ENCODE measurements at regions not wholly inside any gene's neighbourhood (a gene's known extent, or its start where the extent isn't known, plus 50 kb on each side); places are given as distances from the start of the nearest gene placed in this dataset.

GRCh38 chr12:93967454-93967853, 180.9 kb upstream of the PLXNC1 start:
- Mint-ChIP-seq H3K27me3 (peaks cover 18% of the 10 kb centered on the region), H3K36me3 (ENCODE audit: low read depth) (peaks cover 3% of the 10 kb centered on the region), H3K4me1 (peaks cover 9% of the 10 kb centered on the region), H3K4me3 (no peak overlapping the region), H3K27ac (no peak overlapping the region)
- DNase-seq (no peak), ATAC-seq (no peak)
- no peaks in the 10 kb centered on the region for H3K9me3 ChIP-seq (ENCODE audit: control insufficient read depth, low read length, poor library complexity, severe bottlenecking)

GRCh38 chr12:93968536-93969285, 179.7 kb upstream of the PLXNC1 start:
- no peak for ATAC-seq
- H3K9me3 ChIP-seq (ENCODE audit: control insufficient read depth, low read length, poor library complexity, severe bottlenecking) = no peaks in the 10 kb centered on the region
- peaks cover 3% of the 10 kb centered on the region for H3K36me3 Mint-ChIP-seq (ENCODE audit: low read depth)
- peaks cover 18% of the 10 kb centered on the region for H3K27me3 Mint-ChIP-seq
- H3K27ac Mint-ChIP-seq = no peak overlapping the region
- no peak overlapping the region for H3K4me3 Mint-ChIP-seq
- DNase-seq = no peak
- H3K4me1 Mint-ChIP-seq = peaks cover 9% of the 10 kb centered on the region

- no peaks in the 10 kb centered on the region for H3K9me3 ChIP-seq (ENCODE audit: control insufficient read depth, low read length, poor library complexity, severe bottlenecking)
- ATAC-seq (no peak), DNase-seq (no peak)
- H3K4me3 Mint-ChIP-seq = no peak overlapping the region
- peaks cover 3% of the 10 kb centered on the region for H3K36me3 Mint-ChIP-seq (ENCODE audit: low read depth)
- H3K4me1 Mint-ChIP-seq = peaks cover 9% of the 10 kb centered on the region
- peaks cover 18% of the 10 kb centered on the region for H3K27me3 Mint-ChIP-seq
- H3K27ac Mint-ChIP-seq = no peak overlapping the region
These were observed 177.3 kb upstream of the PLXNC1 start for GRCh38 chr12:93970900-93971688.

GRCh38 chr12:93972411-93973208, 175.8 kb upstream of the PLXNC1 start:
- Mint-ChIP-seq H3K27ac (no peak overlapping the region), H3K4me3 (no peak overlapping the region)

GRCh38 chr12:93974252-93974651, 174.1 kb upstream of the PLXNC1 start:
- H3K4me1 Mint-ChIP-seq = peaks cover 10% of the 10 kb centered on the region
- ATAC-seq (no peak), DNase-seq (no peak)
- no peaks in the 10 kb centered on the region for H3K9me3 ChIP-seq (ENCODE audit: control insufficient read depth, low read length, poor library complexity, severe bottlenecking)
- no peaks in the 10 kb centered on the region for H3K36me3 Mint-ChIP-seq (ENCODE audit: low read depth)
- H3K27ac Mint-ChIP-seq = no peak overlapping the region
- no peaks in the 10 kb centered on the region for H3K27me3 Mint-ChIP-seq
- no peak overlapping the region for H3K4me3 Mint-ChIP-seq

More at GRCh38 chr12:93972411-93973208, 175.8 kb upstream of the PLXNC1 start:
- no peak for ATAC-seq
- Mint-ChIP-seq H3K27me3 (peaks cover 11% of the 10 kb centered on the region), H3K4me1 (peaks cover 6% of the 10 kb centered on the region), H3K36me3 (ENCODE audit: low read depth) (peaks cover 3% of the 10 kb centered on the region)
- no peaks in the 10 kb centered on the region for H3K9me3 ChIP-seq (ENCODE audit: control insufficient read depth, low read length, poor library complexity, severe bottlenecking)
- no peak for DNase-seq

GRCh38 chr12:93976024-93976423, 172.4 kb upstream of the PLXNC1 start:
- DNase-seq (no peak), ATAC-seq (no peak)
- Mint-ChIP-seq H3K27ac (peak overlapping the region; percentile 5), H3K27me3 (no peaks in the 10 kb centered on the region), H3K4me1 (peaks cover 12% of the 10 kb centered on the region), H3K36me3 (ENCODE audit: low read depth) (no peaks in the 10 kb centered on the region), H3K4me3 (no peak overlapping the region)
- no peaks in the 10 kb centered on the region for H3K9me3 ChIP-seq (ENCODE audit: control insufficient read depth, low read length, poor library complexity, severe bottlenecking)

- H3K36me3 Mint-ChIP-seq (ENCODE audit: low read depth) = no peaks in the 10 kb centered on the region
- H3K9me3 ChIP-seq (ENCODE audit: control insufficient read depth, low read length, poor library complexity, severe bottlenecking) = no peaks in the 10 kb centered on the region
- peak overlapping the region; percentile 0 for H3K27ac Mint-ChIP-seq
- H3K4me3 Mint-ChIP-seq = no peak overlapping the region
- DNase-seq (no peak), ATAC-seq (no peak)
- peaks cover 10% of the 10 kb centered on the region for H3K27me3 Mint-ChIP-seq
- peaks cover 13% of the 10 kb centered on the region for H3K4me1 Mint-ChIP-seq
These were observed 171.3 kb upstream of the PLXNC1 start for GRCh38 chr12:93977081-93977480.

GRCh38 chr12:93978553-93978952, 169.8 kb upstream of the PLXNC1 start:
- Mint-ChIP-seq H3K27me3 (peaks cover 12% of the 10 kb centered on the region), H3K36me3 (ENCODE audit: low read depth) (no peaks in the 10 kb centered on the region), H3K4me1 (peaks cover 24% of the 10 kb centered on the region), H3K27ac (no peak overlapping the region), H3K4me3 (no peak overlapping the region)
- no peak for ATAC-seq
- no peaks in the 10 kb centered on the region for H3K9me3 ChIP-seq (ENCODE audit: control insufficient read depth, low read length, poor library complexity, severe bottlenecking)
- no peak for DNase-seq

GRCh38 chr12:93979189-93979588, 169.2 kb upstream of the PLXNC1 start:
- Mint-ChIP-seq H3K4me3 (no peak overlapping the region), H3K27ac (peak overlapping the region; percentile 41), H3K27me3 (peaks cover 12% of the 10 kb centered on the region), H3K36me3 (ENCODE audit: low read depth) (no peaks in the 10 kb centered on the region), H3K4me1 (peaks cover 24% of the 10 kb centered on the region)
- DNase-seq (no peak), ATAC-seq (no peak)
- H3K9me3 ChIP-seq (ENCODE audit: control insufficient read depth, low read length, poor library complexity, severe bottlenecking) = no peaks in the 10 kb centered on the region

- no peaks in the 10 kb centered on the region for H3K36me3 Mint-ChIP-seq (ENCODE audit: low read depth)
- no peak overlapping the region for H3K4me3 Mint-ChIP-seq
These were observed 167.7 kb upstream of the PLXNC1 start for GRCh38 chr12:93980711-93981110.

GRCh38 chr12:93981411-93981810, 167.0 kb upstream of the PLXNC1 start:
- DNase-seq (no peak), ATAC-seq (no peak)
- peaks cover 12% of the 10 kb centered on the region for H3K27me3 Mint-ChIP-seq
- peaks cover 24% of the 10 kb centered on the region for H3K4me1 Mint-ChIP-seq
- H3K36me3 Mint-ChIP-seq (ENCODE audit: low read depth) = peaks cover 3% of the 10 kb centered on the region
- H3K9me3 ChIP-seq (ENCODE audit: control insufficient read depth, low read length, poor library complexity, severe bottlenecking) = no peaks in the 10 kb centered on the region
- H3K27ac Mint-ChIP-seq = peak overlapping the region; percentile 56
- H3K4me3 Mint-ChIP-seq = no peak overlapping the region

More at GRCh38 chr12:93980711-93981110, 167.7 kb upstream of the PLXNC1 start:
- peaks cover 24% of the 10 kb centered on the region for H3K4me1 Mint-ChIP-seq
- DNase-seq (no peak), ATAC-seq (no peak)
- no peak overlapping the region for H3K27ac Mint-ChIP-seq
- H3K27me3 Mint-ChIP-seq = peaks cover 12% of the 10 kb centered on the region
- H3K9me3 ChIP-seq (ENCODE audit: control insufficient read depth, low read length, poor library complexity, severe bottlenecking) = no peaks in the 10 kb centered on the region

- H3K9me3 ChIP-seq (ENCODE audit: control insufficient read depth, low read length, poor library complexity, severe bottlenecking) = no peaks in the 10 kb centered on the region
- H3K4me3 Mint-ChIP-seq = no peak overlapping the region
- H3K4me1 Mint-ChIP-seq = peaks cover 20% of the 10 kb centered on the region
- no peak for ATAC-seq
- peaks cover 12% of the 10 kb centered on the region for H3K27me3 Mint-ChIP-seq
- no peak overlapping the region for H3K27ac Mint-ChIP-seq
- DNase-seq = no peak
- peaks cover 3% of the 10 kb centered on the region for H3K36me3 Mint-ChIP-seq (ENCODE audit: low read depth)
These were observed 165.5 kb upstream of the PLXNC1 start for GRCh38 chr12:93982771-93983315.

- Mint-ChIP-seq H3K4me1 (peaks cover 16% of the 10 kb centered on the region), H3K27ac (no peak overlapping the region), H3K4me3 (no peak overlapping the region), H3K27me3 (peaks cover 12% of the 10 kb centered on the region), H3K36me3 (ENCODE audit: low read depth) (peaks cover 3% of the 10 kb centered on the region)
- no peaks in the 10 kb centered on the region for H3K9me3 ChIP-seq (ENCODE audit: control insufficient read depth, low read length, poor library complexity, severe bottlenecking)
- DNase-seq (no peak), ATAC-seq (no peak)
These were observed 164.4 kb upstream of the PLXNC1 start for GRCh38 chr12:93984005-93984404.
